Upper lobe of left lung (tissue), 6 donors: ENCODE measurements at regions not wholly inside any gene's neighbourhood (a gene's known extent, or its start where the extent isn't known, plus 50 kb on each side); places are given as distances from the start of the nearest gene placed in this dataset.

Experiments
- ATAC-seq, 2 donors: fragments of 200-7000 bp; cut with Tn5 transposase; one replicate each; pipeline ENCODE4 v1.9.1; 2022; ENCODE audit warnings: mild to moderate bottlenecking in 2 of 2, moderate library complexity in 2 of 2; ENCODE audit not compliant: low FRiP score in 2 of 2
- DNase-seq, 2 donors: peaks; one replicate each; pipeline ENCODE4 v3.0.0-alpha.2; 2019 to 2020
- H3K27ac ChIP-seq, 4 donors: fragments of 200-600 bp; sonication (generic); one replicate each; pipeline ENCODE4 v1.5.1; 2016 to 2019
- H3K27me3 ChIP-seq, 4 donors: fragments of 200-600 bp; sonication (generic); one replicate each; pipeline ENCODE4 v1.5.1; 2017 to 2019
- H3K36me3 ChIP-seq, 4 donors: fragments of 200-600 bp; sonication (generic); one replicate each; pipeline ENCODE4 v1.5.1; 2016 to 2019
- H3K4me1 ChIP-seq, 4 donors: fragments of 200-600 bp; sonication (generic); one replicate each; pipeline ENCODE4 v1.5.1; 2018 to 2019
- H3K4me3 ChIP-seq, 4 donors: fragments of 200-600 bp; sonication (generic); one replicate each; pipeline ENCODE4 v1.5.1; 2017 to 2019; ENCODE audit warnings: mild to moderate bottlenecking in 2 of 4, moderate library complexity in 1 of 4
- H3K9me3 ChIP-seq, 4 donors: fragments of 200-600 bp; sonication (generic); one replicate each; pipeline ENCODE4 v1.5.1; 2018 to 2019
- CTCF ChIP-seq, 6 experiments: fragments of 450-650 bp in 4 of 6; fragments of 200-600 bp in 2 of 6; sonication (generic) in 2 of 6; IDR thresholded peaks; one replicate each; pipeline ENCODE4 v1.5.1; 2016 to 2019; ENCODE audit warnings: antibody characterized with exemption in 6 of 6
- EP300 ChIP-seq, 4 donors: sonication (generic); formaldehyde crosslinking; IDR thresholded peaks; one replicate each; pipeline ENCODE4 v1.5.1; 2017; ENCODE audit warnings: antibody characterized with exemption in 4 of 4, control low read depth in 2 of 4
- POLR2A ChIP-seq, 4 donors: fragments of 450-650 bp; IDR thresholded peaks; one replicate each; pipeline ENCODE4 v1.5.1; 2016 to 2017; ENCODE audit warnings: antibody characterized with exemption in 4 of 4, mild to moderate bottlenecking in 2 of 4
- POLR2AphosphoS5 ChIP-seq, 2 donors: sonication (generic); formaldehyde crosslinking; IDR thresholded peaks; one replicate each; pipeline ENCODE4 v1.5.1; 2017; ENCODE audit warnings: antibody characterized with exemption in 2 of 2
- WGBS, 2 donors: methylation state at CpG; one replicate each; pipeline ENCODE4 v1.1.5; 2017 to 2018; 5-methylcytosine and 5-hydroxymethylcytosine counted together
- donor health status: DM: no; HTN: no; CAD: no; lungs with moderate emphysema.
- donor health status: DM: no; HTN: yes; CAD: no; lungs with severe emphysema.

GRCh38 chr7:119782286-119782685 is 490.7 kb upstream of the KCND2 start:
- DNase-seq: no peak
- Histone ChIP-seq H3K27ac (no peak overlapping the region), H3K36me3 (no peaks in the 10 kb centered on the region), H3K27me3 (no peaks in the 10 kb centered on the region), H3K4me1 (no peaks in the 10 kb centered on the region), H3K9me3 (no peaks in the 10 kb centered on the region), H3K4me3 (no peak overlapping the region)
- TF ChIP-seq CTCF (IDR thresholded peaks at IDR 0.05) (no peak), POLR2A (IDR thresholded peaks at IDR 0.05) (no peak), POLR2AphosphoS5 (IDR thresholded peaks at IDR 0.05) (no peak), EP300 (IDR thresholded peaks at IDR 0.05) (no peak)
- ATAC-seq: no peak
- whole genome bisulfite sequencing, 2 donors: 42 to 52% methylated on average over 2 of the region's 2 CpGs

GRCh38 chr7:119783799-119784198 is 489.2 kb upstream of the KCND2 start:
- WGBS, 2 donors: 34 to 60% methylated on average over 1 of the region's 1 CpG
- Histone ChIP-seq H3K4me3 (no peak overlapping the region), H3K27me3 (no peaks in the 10 kb centered on the region), H3K36me3 (no peaks in the 10 kb centered on the region), H3K4me1 (no peaks in the 10 kb centered on the region), H3K9me3 (no peaks in the 10 kb centered on the region), H3K27ac (no peak overlapping the region)
- no peak for DNase-seq
- ATAC-seq: no peak
- TF ChIP-seq POLR2A (IDR thresholded peaks at IDR 0.05) (no peak), POLR2AphosphoS5 (IDR thresholded peaks at IDR 0.05) (no peak), CTCF (IDR thresholded peaks at IDR 0.05) (no peak), EP300 (IDR thresholded peaks at IDR 0.05) (no peak)

- no peaks in the 10 kb centered on the region for H3K9me3 ChIP-seq
- no peak overlapping the region for H3K4me3 ChIP-seq
- DNase-seq (no peak), ATAC-seq (no peak)
- no peaks in the 10 kb centered on the region for H3K36me3 ChIP-seq
- H3K4me1 ChIP-seq: no peaks in the 10 kb centered on the region
- no peaks in the 10 kb centered on the region for H3K27me3 ChIP-seq
- H3K27ac ChIP-seq: no peak overlapping the region
- 67 to 71% methylated on average over 6 of the region's 6 CpGs for WGBS, 2 donors
- TF ChIP-seq POLR2AphosphoS5 (IDR thresholded peaks at IDR 0.05): no peak
- no peak for TF ChIP-seq CTCF (IDR thresholded peaks at IDR 0.05)
- no peak for TF ChIP-seq POLR2A (IDR thresholded peaks at IDR 0.05)
- TF ChIP-seq EP300 (IDR thresholded peaks at IDR 0.05): no peak
Measured at GRCh38 chr7:119802147-119802546, 470.8 kb upstream of the KCND2 start.

- Histone ChIP-seq H3K9me3 (no peaks in the 10 kb centered on the region), H3K27ac (no peak overlapping the region), H3K36me3 (no peaks in the 10 kb centered on the region), H3K4me1 (no peaks in the 10 kb centered on the region), H3K27me3 (no peaks in the 10 kb centered on the region), H3K4me3 (no peak overlapping the region)
- whole genome bisulfite sequencing, 2 donors: 59 to 61% methylated on average over 3 of the region's 3 CpGs
- DNase-seq: no peak
- TF ChIP-seq POLR2A (IDR thresholded peaks at IDR 0.05): no peak
- TF ChIP-seq POLR2AphosphoS5 (IDR thresholded peaks at IDR 0.05): no peak
- no peak for TF ChIP-seq CTCF (IDR thresholded peaks at IDR 0.05)
- no peak for TF ChIP-seq EP300 (IDR thresholded peaks at IDR 0.05)
- no peak for ATAC-seq
Measured at GRCh38 chr7:119825091-119825655, 447.8 kb upstream of the KCND2 start.

GRCh38 chr7:119826547-119826946 is 446.4 kb upstream of the KCND2 start:
- Histone ChIP-seq H3K9me3 (no peaks in the 10 kb centered on the region), H3K27me3 (no peaks in the 10 kb centered on the region), H3K36me3 (no peaks in the 10 kb centered on the region), H3K4me3 (no peak overlapping the region), H3K4me1 (no peaks in the 10 kb centered on the region), H3K27ac (no peak overlapping the region)
- no peak for ATAC-seq
- WGBS, 2 donors: 89 to 97% methylated on average over 1 of the region's 1 CpG
- TF ChIP-seq CTCF (IDR thresholded peaks at IDR 0.05) (no peak), EP300 (IDR thresholded peaks at IDR 0.05) (no peak), POLR2AphosphoS5 (IDR thresholded peaks at IDR 0.05) (no peak)
- no peak for DNase-seq
